ENCODE measurements at regions not wholly inside any gene's neighbourhood (a gene's known extent, or its start where the extent isn't known, plus 50 kb on each side); places are given as distances from the start of the nearest gene placed in this dataset.

DNA sequence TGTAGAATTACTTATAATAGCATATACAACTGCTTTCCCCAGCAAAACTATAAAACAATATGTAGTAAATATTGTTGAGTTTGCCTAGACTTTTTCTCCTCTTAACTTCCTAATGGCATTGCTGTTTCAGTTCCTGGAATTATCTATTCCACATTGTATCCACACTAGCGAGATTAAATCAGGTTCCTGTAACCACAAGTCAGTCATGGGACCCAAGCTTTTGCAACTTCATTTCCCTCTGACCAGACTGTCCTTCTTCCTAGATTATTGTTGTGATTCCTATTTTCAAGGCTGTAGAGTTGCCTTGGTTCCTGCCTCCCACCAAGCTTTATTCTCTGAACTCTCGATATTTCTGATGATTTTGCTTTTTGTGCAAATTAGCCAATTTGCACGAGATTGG lies 173.3 kb upstream of the ZNF804B start:
- Histone ChIP-seq H2BK15ac (ENCODE audit: low read length) (no peak overlapping the region), H2BK120ac (replicated peaks; ENCODE audit: low read depth, low read length) (no peak overlapping the region), H3K4me3 (ENCODE audit: extremely low read depth in 1 of 4, insufficient read depth in 2 of 4, low read depth in 3 of 4, low read length in 4 of 4) (no peak overlapping the region), H3K27ac (ENCODE audit: low read depth, low read length) (no peak overlapping the region), H3K4ac (replicated peaks; ENCODE audit: insufficient read length, low read depth, low read length) (no peak overlapping the region), H3K56ac (replicated peaks; ENCODE audit: insufficient read length, low read depth, low read length) (no peak overlapping the region), H2BK20ac (ENCODE audit: low read length) (no peak overlapping the region), H3K14ac (ENCODE audit: insufficient read length) (no peak overlapping the region), H4K91ac (replicated peaks; ENCODE audit: insufficient read length, low read length) (no peak overlapping the region), H2BK12ac (ENCODE audit: low read depth, low read length) (no peak overlapping the region), H2AFZ (ENCODE audit: low read length) (no peak overlapping the region), H3K9ac (replicated peaks in 1 of 4; ENCODE audit: extremely low read depth in 1 of 4, low read depth in 3 of 4, low read length in 3 of 4) (no peak overlapping the region), H3K36me3 (ENCODE audit: control insufficient read depth in 2 of 4, insufficient read depth in 4 of 4, low read length in 3 of 4) (no peaks in the 10 kb centered on the region), H3K79me2 (ENCODE audit: control insufficient read depth in 1 of 2, insufficient read depth in 2 of 2, low read length in 2 of 2) (no peaks in the 10 kb centered on the region), H3K9me3 (ENCODE audit: insufficient read depth in 2 of 2, low read depth in 1 of 2, low read length in 1 of 2) (no peaks in the 10 kb centered on the region), H3K79me1 (ENCODE audit: low read depth, low read length) (no peaks in the 10 kb centered on the region), H3K4me1 (replicated peaks in 1 of 4; ENCODE audit: control insufficient read depth in 3 of 4, insufficient read depth in 4 of 4, low read length in 3 of 4) (no peaks in the 10 kb centered on the region), H3K23ac (ENCODE audit: insufficient read length) (no peak overlapping the region), H3K23me2 (ENCODE audit: low read depth, low read length) (no peaks in the 10 kb centered on the region), H3K27me3 (replicated peaks in 1 of 4; ENCODE audit: control insufficient read depth in 3 of 4, extremely low read depth in 1 of 4, insufficient read depth in 3 of 4, low read length in 3 of 4) (no peaks in the 10 kb centered on the region), H4K20me1 (replicated peaks in 1 of 2; ENCODE audit: control insufficient read depth in 1 of 2, insufficient read depth in 2 of 2, low read length in 2 of 2) (no peaks in the 10 kb centered on the region), H2AK5ac (ENCODE audit: low read depth, low read length) (no peak overlapping the region), H4K5ac (ENCODE audit: insufficient read length, low read depth, low read length) (no peak overlapping the region), H3K18ac (ENCODE audit: extremely low read depth, low read length) (no peak overlapping the region), H3K4me2 (ENCODE audit: insufficient read depth in 1 of 2, low read depth in 2 of 2, low read length in 2 of 2) (no peak overlapping the region), H4K8ac (ENCODE audit: extremely low read depth, insufficient read depth, low read length) (no peak overlapping the region), H2BK5ac (ENCODE audit: low read depth, low read length) (no peak overlapping the region)
- POLR2A ChIA-PET (ENCODE audit: partially characterized antibody), result no interaction called here
- CTCF ChIA-PET (ENCODE audit: partially characterized antibody), result interaction anchor here (1.0 kb wide), 1 partner anchor 8 kb away, joined by 4 read pairs; no protein-coding TSS in a partner anchor
- 92% methylated on average over 3 of the region's 3 CpGs; no CpG with 5 or more reads in 1 of the 2 experiments for WGBS, 2 experiments (ENCODE audit: extremely low coverage in 1 of 2, insufficient coverage in 1 of 2, insufficient read length in 1 of 2, insufficient replicate concordance in 2 of 2, low coverage in 1 of 2, low lambda C conversion rate in 2 of 2, missing lambda C conversion rate in 1 of 2)
- FAIRE-seq, result no peak
- no peak for DNase-seq (ENCODE audit: low read depth in 1 of 2, low spot score in 2 of 2)
- TF ChIP-seq RFX5 (IDR thresholded peaks at IDR 0.05; ENCODE audit: borderline replicate concordance, low read depth, low read length) (no peak), TAF7 (optimal IDR thresholded peaks at IDR 0.05; ENCODE audit: borderline replicate concordance, low read depth, low read length) (no peak), ZNF274 (IDR thresholded peaks at IDR 0.05; ENCODE audit: borderline replicate concordance, extremely low read depth, low read length) (no peak)
